Cardiac fibroblast (primary cell): ENCODE measurements at regions not wholly inside any gene's neighbourhood (a gene's known extent, or its start where the extent isn't known, plus 50 kb on each side); places are given as distances from the start of the nearest gene placed in this dataset.
"Not testable (repeated sequence)": the region's sequence is repeated elsewhere in the genome, so short reads cannot be mapped to it uniquely, and the experiment has no call there.

Experiments
- DNase-seq, 2 donors: peaks; one replicate each; pipeline versions ENCODE4 v3.0.0 to v3.0.0-alpha.2; 2010; ENCODE audit warnings: low read depth in 2 of 2
- H3K4me3 ChIP-seq, 2 donors: replicated peaks in 1 of 2; 1 replicate in 1 of 2; 2 replicates in 1 of 2; pipeline ENCODE4 v1.5.1; 2011; ENCODE audit warnings: low read depth in 2 of 2, low read length in 2 of 2, mild to moderate bottlenecking in 2 of 2, moderate library complexity in 1 of 2
- TF ChIP-seq, protein P1 (sequence below): IDR thresholded peaks from one replicate; pipeline ENCODE4 v1.5.1; 2011; ENCODE audit warnings: low read depth, mild to moderate bottlenecking, low read length, inconsistent platforms

DNA sequence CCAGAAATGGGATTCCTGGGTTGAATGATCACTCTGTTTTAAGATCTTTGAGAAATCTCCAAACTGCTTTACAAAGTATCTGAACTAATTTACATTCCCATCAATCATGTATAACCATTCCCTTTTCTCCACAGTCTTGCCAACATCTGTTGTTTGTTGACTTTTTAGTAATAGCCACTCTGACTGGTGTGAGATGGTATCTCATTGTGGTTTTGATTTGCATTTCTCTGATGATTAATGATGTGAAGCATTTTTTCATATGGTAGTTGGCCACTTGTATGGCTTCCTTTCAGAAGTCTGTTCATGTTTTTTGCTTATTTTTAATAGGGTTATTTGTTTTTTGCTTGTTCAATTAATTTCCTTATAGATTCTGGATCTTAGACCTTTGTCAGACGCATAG lies 211.8 kb upstream of the AVPR1A start:
- peak in 1 of 2 donors; percentile 29 for DNase-seq
- TF ChIP-seq, protein P1, sequence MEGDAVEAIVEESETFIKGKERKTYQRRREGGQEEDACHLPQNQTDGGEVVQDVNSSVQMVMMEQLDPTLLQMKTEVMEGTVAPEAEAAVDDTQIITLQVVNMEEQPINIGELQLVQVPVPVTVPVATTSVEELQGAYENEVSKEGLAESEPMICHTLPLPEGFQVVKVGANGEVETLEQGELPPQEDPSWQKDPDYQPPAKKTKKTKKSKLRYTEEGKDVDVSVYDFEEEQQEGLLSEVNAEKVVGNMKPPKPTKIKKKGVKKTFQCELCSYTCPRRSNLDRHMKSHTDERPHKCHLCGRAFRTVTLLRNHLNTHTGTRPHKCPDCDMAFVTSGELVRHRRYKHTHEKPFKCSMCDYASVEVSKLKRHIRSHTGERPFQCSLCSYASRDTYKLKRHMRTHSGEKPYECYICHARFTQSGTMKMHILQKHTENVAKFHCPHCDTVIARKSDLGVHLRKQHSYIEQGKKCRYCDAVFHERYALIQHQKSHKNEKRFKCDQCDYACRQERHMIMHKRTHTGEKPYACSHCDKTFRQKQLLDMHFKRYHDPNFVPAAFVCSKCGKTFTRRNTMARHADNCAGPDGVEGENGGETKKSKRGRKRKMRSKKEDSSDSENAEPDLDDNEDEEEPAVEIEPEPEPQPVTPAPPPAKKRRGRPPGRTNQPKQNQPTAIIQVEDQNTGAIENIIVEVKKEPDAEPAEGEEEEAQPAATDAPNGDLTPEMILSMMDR: no peak
- H3K4me3 ChIP-seq: no peak overlapping the region

DNA sequence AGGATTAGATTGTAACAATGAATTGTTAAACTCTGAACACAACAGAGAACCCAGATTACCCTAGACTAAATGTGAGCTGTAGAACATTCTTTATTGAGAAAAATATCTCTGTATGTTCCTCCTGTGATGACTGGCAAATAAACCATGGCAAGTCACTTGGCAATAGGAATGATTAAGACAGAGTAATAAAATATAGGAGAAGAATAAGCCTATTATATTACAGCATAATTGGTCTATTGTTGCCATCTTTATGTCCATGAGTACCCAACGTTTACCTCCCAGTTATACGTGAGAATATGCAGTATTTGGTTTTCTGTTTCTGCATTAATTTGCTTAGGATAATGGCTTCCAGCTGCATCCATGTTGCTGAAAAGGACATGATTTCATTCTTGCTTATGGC lies 211.2 kb upstream of the AVPR1A start:
- TF ChIP-seq, protein P1: no peak
- DNase-seq: no peak
- no peak overlapping the region for H3K4me3 ChIP-seq

DNA sequence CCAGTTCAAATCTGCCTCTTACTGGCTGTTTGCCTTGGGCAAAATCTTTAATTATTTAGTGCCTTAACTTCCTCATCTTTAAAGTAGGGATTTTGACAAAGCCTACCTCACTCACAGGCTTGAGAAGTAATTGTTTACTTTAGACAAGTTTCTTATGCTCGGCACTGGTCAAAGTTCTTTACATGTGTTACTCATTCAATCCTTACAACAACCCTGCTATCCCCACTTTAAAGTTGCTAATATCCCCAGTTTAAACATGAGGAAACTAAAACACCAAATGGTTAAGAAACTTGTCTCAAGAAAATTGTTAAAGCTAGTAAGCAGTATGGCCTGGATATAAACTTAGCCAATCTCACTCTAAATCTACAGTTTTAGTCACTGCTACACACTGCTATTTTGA lies 204.0 kb upstream of the AVPR1A start:
- no peak for DNase-seq
- TF ChIP-seq, protein P1: no peak
- no peak overlapping the region for H3K4me3 ChIP-seq

DNA sequence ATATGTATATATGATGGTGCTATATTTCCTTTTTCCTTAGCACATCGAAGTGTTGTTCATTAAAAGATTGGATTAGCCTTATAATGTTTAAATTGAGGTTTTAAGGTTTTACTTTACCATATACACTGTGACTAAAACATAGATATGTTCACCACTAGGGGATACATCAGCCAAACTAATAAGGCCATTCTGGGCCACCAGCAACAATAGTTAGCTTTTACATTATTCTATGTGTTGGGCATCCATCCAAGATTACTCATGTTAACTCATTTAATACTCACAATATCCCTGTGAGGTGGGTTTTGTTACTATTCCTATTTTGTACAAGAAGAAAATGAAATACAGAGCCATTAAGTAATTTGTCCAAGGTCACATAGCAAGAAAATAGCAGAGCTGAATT lies 202.6 kb upstream of the AVPR1A start:
- DNase-seq: peak in 1 of 2 donors; percentile 55
- TF ChIP-seq, protein P1: peak; percentile 20

DNA sequence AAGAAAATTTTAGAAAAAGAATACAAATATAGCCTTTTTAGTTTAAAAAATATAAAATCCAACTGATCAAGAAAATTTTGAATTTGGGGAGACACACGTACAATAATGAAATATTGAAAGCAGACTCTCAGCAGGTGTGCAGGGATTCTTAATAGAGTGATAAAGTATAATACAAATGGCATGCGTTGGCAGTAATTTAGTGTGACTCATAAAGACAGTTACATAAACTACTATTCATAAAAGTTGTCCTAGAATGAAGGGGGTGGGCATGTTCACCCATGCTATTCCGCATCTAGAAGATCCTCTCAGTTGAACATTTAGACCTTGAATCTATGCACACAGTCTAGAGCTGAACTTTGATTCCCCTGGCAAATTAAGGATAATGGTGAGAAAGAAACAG lies 200.4 kb upstream of the AVPR1A start:
- no peak for DNase-seq
- no peak overlapping the region for H3K4me3 ChIP-seq
- TF ChIP-seq, protein P1: no peak

More for the DNA sequence above, 202.6 kb upstream of the AVPR1A start:
- no peak overlapping the region for H3K4me3 ChIP-seq

DNA sequence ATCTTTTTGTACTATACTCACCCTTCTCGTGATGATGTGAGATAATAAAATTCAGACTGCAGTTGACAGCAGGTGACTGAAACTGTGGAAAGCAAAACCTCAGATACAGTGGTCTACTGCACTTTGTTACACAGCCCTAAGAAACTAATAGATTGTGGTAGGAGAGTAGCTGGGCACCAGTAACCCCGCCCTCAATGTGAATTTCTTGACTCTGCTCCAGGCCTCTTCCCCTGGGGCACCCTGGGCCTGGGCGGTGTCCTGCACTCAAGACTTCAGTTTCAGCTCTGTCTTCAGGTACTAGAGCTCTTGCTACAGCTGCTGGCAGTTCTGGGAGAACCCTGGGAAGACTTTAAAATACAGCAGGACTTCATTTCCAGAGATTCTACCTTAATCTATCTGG lies 197.6 kb upstream of the AVPR1A start:
- TF ChIP-seq, protein P1: no peak
- no peak overlapping the region for H3K4me3 ChIP-seq
- no peak for DNase-seq

DNA sequence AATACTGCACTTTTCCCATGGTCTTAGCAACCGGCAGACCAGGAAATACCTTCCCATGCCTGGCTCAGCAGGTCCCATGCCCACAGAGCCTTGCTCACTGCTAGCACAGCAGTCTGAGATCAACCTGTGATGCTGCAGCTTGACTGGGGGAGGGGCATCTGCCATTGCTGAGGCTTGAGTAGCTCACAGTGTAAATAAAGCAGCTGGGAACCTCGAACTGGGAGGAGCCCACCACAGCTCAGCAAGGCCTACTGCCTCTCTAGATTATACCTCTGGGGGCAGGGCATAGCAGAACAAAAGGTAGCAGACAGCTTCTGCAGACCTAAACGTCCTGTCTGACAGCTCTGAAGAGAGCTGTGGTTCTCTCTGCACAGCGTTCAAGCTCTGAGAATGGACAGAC lies 186.2 kb upstream of the AVPR1A start:
- not testable (repeated sequence) for DNase-seq

More for the DNA sequence above, 186.2 kb upstream of the AVPR1A start:
- not testable (repeated sequence) for H3K4me3 ChIP-seq
